ENCODE measurements at regions not wholly inside any gene's neighbourhood (a gene's known extent, or its start where the extent isn't known, plus 50 kb on each side); places are given as distances from the start of the nearest gene placed in this dataset.
"Not testable (repeated sequence)": the region's sequence is repeated elsewhere in the genome, so short reads cannot be mapped to it uniquely, and the experiment has no call there.

GRCh38 chr2:180531787-180532186, 448.6 kb upstream of the UBE2E3 start:
- DNase-seq = not testable (repeated sequence)

- DNase-seq = no peak
Observed at GRCh38 chr2:180524499-180524898, 455.9 kb upstream of the UBE2E3 start.

GRCh38 chr2:180523621-180524340, 456.6 kb upstream of the UBE2E3 start:
- DNase-seq = no peak

GRCh38 chr2:180520921-180521581, 459.4 kb upstream of the UBE2E3 start:
- DNase-seq = peak; percentile 17

- no peak for DNase-seq
Observed at GRCh38 chr2:180520206-180520605, 460.2 kb upstream of the UBE2E3 start.

- no peak for DNase-seq
Observed at GRCh38 chr2:180519276-180519675, 461.1 kb upstream of the UBE2E3 start.

- no peak for DNase-seq
Observed at GRCh38 chr2:180516232-180516631, 464.2 kb upstream of the UBE2E3 start.

GRCh38 chr2:180513389-180513788, 467.0 kb upstream of the UBE2E3 start:
- no peak for DNase-seq

- no peak for DNase-seq
Observed at GRCh38 chr2:180508458-180508857, 471.9 kb upstream of the UBE2E3 start.

- DNase-seq = no peak
Observed at GRCh38 chr2:180507028-180507427, 473.4 kb upstream of the UBE2E3 start.

- no peak for DNase-seq
Observed at GRCh38 chr2:180505203-180505602, 475.2 kb upstream of the UBE2E3 start.

- no peak for DNase-seq
Observed at GRCh38 chr2:180497621-180498152, 482.7 kb upstream of the UBE2E3 start.

- DNase-seq = no peak
Observed at GRCh38 chr2:180495606-180496005, 484.8 kb upstream of the UBE2E3 start.

GRCh38 chr2:180494286-180494685, 486.1 kb upstream of the UBE2E3 start:
- no peak for DNase-seq

GRCh38 chr2:180482696-180483095, 475.6 kb upstream of the CWC22 start:
- DNase-seq = no peak

GRCh38 chr2:180481998-180482397, 474.9 kb upstream of the CWC22 start:
- no peak for DNase-seq

GRCh38 chr2:180478883-180479282, 471.8 kb upstream of the CWC22 start:
- no peak for DNase-seq

GRCh38 chr2:180474716-180475115, 467.6 kb upstream of the CWC22 start:
- DNase-seq = peak; percentile 11

- DNase-seq = no peak
Observed at GRCh38 chr2:180473456-180473855, 466.4 kb upstream of the CWC22 start.

GRCh38 chr2:180472133-180472532, 465.0 kb upstream of the CWC22 start:
- peak; percentile 66 for DNase-seq

GRCh38 chr2:180463608-180464007, 456.5 kb upstream of the CWC22 start:
- peak; percentile 36 for DNase-seq

- no peak for DNase-seq
Observed at GRCh38 chr2:180461761-180462160, 454.7 kb upstream of the CWC22 start.

- DNase-seq = peak; percentile 81
Observed at GRCh38 chr2:180456801-180457200, 449.7 kb upstream of the CWC22 start.

- no peak for DNase-seq
Observed at GRCh38 chr2:180450841-180451240, 443.7 kb upstream of the CWC22 start.
